ENCODE measurements at regions not wholly inside any gene's neighbourhood (a gene's known extent, or its start where the extent isn't known, plus 50 kb on each side); places are given as distances from the start of the nearest gene placed in this dataset.
"Not testable (repeated sequence)": the region's sequence is repeated elsewhere in the genome, so short reads cannot be mapped to it uniquely, and the experiment has no call there.

DNA sequence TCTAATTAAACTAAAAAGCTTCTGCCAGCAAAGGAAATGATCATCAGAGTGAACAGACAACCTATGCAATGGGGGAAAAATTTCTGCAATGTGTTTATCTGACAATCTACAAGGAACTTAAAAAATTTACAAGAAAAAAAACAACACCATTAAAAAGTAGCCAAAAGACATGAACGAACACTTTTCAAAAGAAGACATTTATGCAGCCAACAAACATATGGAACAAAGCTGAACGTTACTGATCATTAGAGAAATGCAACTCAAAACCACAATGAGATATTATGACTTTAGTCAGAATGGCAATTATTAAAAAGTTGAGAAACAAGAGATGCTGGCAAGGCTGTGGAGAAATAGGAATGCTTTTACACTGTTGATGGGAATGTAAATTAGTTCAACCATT is 530.4 kb upstream of the DAB2 start:
- no peak for ATAC-seq
- DNase-seq, result no peak

DNA sequence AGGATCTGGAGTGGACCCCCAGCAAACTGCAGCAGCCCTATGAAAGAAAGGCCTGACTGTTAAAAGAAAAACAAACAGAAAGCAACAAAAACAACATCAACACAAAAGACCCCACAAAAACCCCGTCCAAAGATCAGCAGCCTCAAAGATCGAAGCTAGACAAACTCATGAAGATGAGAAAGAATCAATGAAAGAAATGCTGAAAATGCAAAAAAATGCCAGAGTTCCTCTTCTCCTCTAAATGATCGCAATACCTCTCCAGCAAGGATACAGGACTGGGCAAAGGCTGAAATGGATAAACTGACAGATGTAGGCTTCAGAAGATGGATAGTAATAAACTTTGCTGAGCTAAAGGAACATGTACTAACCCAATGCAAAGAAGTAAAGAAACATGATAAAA is 526.3 kb upstream of the DAB2 start:
- ATAC-seq (no peak), DNase-seq (no peak)

DNA sequence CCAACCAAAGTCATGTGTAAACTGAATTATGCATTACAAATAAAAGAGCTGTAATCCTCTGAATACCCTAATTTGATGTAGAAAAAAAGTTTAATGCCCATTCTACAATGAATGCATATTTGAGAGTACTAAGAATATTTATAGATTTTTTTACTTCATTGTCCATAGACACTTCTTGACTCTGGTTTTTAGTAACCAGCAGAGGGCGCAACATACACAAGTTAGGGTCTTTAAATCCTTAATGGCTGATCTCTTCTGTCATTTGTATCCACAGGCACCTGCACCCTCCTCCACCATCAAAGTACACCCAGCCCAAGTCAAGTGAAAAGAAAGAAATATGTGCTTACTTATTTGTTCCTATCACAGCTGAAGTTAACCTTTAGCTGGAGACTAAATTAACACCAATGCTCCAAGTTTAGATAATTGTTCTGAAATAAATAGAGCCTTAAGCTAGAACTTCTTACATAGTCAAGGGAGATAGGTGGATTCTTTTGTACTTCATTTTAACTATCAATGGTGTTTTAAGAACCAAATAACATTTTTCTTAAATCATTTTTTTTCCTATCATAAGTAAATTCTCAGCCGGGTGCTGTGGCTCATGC is 524.2 kb upstream of the DAB2 start:
- DNase-seq, result peak; percentile 52
- ATAC-seq, result peak; percentile 68

DNA sequence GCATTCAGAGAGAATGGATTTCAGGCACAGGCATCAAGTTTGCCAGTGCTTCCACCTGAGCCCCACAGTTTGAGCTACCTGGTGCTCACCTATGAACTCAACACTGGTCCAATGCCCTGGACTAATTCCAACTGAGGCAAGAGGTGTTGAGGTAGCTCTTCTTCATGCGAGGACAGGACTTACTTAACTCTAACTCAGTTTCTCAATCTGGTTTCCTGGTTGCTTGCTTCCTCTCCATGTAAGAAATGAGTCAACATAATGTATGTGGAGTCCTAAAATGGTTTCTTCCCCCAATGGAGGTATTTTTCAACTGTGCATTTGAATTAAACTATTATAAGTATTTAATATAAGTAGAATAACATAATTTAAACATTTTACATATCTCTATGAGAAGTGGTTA is 523.6 kb upstream of the DAB2 start:
- DNase-seq (no peak), ATAC-seq (no peak)

DNA sequence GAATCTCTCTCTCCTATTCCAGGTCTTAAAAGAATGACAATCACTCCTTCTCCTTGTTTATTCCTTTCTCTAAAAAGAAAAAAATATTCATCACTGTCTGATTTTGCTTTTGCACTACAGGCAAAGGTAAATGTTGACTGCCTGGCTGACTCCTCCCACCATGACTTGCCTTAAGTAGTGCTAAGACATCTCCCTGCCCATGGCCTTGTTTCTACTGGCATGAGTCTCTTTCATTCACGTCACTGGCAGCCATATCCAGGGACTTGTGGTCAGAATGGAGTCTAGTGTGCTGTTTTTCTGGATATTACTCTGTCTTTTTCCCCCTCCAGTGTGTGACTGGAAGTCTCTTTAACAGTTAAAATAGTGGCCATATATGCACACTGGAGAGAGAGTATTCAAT is 522.9 kb upstream of the DAB2 start:
- DNase-seq (no peak), ATAC-seq (no peak)

DNA sequence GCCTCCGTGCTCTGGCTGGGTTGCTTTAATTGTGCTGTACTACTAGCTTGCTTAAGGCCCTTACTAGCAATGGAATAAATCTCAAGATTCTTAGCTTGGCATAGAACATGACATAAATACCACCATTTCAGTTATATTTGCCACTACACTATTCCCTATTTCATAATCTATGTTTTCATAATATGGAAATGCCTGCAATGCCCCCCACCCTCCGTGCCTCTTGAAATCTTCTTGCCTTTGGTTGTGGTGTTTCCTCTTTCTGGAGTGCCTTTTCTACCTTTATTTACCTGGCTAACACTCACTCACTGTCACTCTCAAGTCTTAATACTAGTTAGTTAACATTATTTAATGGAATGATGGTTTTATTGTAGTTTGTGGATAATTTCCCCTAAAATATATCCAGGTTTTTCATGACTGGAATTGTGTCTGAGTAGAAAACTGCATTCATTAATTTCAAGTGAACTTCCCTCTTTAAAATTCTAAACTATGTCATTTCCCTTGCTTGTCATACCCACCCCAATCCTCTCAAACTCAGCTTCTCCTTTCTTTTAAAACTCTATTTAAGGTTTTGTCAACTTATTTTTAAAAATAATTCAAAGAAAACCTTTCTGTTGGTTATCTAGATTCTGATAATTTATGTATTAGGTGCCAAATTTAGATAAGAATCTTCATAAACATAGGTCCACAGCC is 521.7 kb upstream of the DAB2 start:
- no peak for ATAC-seq
- no peak for DNase-seq

DNA sequence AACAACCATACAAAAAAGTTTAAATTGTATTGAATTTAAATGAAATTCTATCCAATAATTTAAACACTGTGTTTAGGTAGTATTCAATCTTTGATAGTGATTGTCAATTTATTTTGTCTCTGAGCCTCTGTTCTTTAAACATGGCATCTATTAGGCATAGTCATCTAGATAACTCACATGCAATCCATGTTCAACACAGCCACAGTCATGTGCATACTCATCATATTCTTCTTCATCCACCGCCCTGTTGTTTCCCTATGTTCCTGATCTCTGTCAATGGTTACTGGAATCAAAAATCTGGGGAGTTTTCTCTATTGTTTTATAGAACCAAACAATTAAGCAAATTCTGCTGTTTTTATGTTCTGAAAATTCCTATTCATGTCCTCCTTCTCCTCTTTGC is 521.1 kb upstream of the DAB2 start:
- ATAC-seq (no peak), DNase-seq (no peak)

DNA sequence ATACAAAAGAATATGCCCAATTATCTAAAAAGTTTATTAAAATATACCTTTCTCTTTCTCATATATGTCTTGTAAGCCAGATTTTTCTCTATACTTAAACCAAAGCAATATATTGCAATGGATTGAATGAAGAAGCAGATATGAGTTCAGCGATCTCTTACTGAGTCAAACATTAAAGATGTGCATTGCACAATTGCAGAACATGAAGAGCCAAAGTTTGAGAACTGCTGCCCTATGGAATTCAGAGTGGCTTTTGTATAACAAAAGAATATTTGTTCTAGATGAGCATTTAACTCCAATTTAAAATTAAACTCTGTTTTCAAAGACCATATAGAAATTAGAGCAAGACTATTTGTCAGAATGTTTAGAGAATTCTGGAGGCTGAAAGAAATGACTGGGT is 519.0 kb upstream of the DAB2 start:
- no peak for DNase-seq
- ATAC-seq, result no peak

DNA sequence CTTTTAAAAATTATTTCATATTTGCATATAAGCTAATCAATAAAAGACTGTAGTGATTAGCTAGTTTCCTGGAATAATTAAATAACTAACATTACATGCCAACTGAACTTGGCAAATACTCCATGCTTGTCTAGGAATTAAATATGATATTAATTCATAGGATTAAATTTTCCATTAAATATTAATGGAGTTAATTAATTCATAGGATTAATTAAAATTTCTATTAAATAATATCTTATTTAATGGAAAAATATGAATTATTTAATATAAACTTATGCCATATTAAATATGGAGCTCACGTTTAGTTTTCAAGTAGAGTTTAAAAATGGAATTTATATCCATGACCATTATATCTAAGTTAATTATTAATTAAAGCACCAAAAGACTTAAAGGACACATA is 517.8 kb upstream of the DAB2 start:
- DNase-seq, result no peak
- ATAC-seq, result no peak

DNA sequence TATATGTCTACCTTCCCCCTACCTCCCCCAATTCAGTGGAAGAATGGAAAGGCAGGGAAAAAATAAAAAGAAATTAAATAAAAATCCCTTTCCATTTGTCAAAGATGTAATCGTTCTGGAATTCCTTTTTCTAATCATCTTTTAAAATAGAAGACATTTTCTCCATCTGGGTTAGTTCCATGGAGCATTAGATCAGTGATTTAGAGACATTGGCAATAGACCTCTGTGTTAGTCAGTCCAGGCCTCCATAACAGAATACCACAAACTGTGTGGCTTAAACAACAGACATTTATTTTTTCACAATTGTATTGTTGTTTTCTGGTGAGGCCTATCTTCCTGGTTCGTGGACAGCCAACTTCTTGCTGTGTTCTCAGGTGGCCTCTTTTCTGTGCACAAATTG is 516.6 kb upstream of the DAB2 start:
- DNase-seq, result no peak
- ATAC-seq, result no peak

DNA sequence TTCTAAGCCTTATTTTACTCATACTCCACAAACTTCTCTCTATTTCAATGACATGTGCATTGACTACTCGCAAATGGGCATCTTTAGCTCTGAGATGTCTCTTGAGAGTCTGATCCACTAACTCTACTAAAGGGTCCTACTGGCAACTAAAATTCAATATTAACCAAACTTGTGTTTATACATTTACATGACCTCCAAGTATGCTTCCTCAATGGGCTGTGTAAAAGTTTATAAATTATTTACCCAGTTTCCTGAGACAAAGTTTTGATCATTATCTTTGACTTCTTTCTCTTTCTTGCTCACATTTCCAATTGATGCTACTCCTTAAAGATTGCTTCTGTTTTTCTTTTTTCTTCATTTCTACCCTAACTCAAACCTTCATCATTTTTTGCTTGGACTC is 510.1 kb upstream of the DAB2 start:
- ATAC-seq (no peak), DNase-seq (no peak)

DNA sequence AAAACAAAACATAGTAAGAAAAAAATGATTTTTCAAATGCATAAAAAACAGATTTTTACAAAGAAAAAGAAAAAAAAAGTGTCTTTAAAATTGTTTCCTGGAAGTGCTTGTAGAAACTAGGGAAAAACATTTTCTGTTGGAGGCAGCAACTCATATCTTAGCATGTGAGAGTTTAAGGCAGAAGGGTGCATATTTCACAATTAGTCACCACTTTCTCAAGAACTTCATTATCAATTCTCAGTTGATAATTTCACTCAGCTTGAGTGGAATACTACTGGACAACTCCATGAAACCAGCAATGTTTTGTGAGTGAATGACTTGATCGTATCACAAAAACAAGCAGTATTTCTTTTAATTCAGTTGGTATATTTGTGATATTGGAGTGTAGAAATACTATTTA is 508.3 kb upstream of the DAB2 start:
- DNase-seq (no peak), ATAC-seq (no peak)

DNA sequence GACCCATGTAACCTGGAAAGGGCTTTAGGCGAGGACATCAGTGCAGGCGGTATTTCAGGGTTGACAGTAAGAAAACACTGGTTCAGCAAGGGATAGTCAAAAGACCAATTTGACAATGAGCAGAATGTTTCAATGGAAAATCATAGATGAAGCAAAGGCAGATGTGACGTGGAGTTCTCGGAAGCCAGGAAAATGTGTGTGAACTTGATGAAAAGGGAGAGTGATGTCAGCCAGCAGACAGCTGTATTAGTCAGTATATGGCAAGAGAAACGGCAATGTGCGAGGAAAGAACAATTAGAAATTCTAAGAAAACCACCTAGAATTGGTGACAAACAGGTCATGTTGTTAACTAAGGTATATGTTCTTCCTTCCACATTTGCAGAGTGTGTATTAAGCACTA is 503.9 kb upstream of the DAB2 start:
- DNase-seq, result no peak
- no peak for ATAC-seq

DNA sequence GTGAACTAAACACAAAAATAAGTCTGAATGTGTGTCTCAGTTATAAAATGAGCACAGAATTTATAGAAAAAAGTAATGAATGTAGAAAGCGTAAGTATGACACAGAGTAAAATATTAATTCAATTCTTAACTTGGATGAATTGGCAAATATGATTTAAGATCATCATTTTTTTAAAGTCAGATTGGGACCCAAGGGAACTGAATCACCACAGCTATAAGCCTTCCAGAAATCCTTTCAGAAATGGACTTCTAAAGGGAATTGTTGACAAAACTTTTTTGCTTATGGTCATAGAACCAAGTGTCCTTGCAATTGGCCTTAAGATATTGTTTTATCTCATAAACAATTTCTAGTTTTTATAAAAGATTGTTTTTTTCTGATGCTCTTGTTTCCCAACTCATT is 495.1 kb upstream of the DAB2 start:
- ATAC-seq, result no peak
- no peak for DNase-seq

DNA sequence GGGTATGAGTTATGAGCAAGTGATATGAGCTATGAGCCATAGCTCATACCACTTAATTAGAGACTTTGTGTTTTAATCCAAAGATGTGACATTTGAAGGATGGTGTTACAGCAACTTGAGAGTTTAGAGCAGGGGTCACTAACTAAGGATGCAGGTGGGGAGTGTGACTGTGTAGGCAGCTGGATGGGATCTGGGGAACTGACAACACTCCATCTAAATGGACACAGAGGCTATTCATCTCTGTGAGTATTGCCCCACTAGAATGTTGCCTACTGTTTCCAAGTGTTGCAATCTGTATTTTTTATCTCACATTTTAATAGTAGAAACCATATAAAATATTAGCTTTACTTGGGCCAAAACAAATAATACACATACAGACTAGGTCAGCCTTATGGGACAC is 488.1 kb upstream of the DAB2 start:
- ATAC-seq (no peak), DNase-seq (no peak)

DNA sequence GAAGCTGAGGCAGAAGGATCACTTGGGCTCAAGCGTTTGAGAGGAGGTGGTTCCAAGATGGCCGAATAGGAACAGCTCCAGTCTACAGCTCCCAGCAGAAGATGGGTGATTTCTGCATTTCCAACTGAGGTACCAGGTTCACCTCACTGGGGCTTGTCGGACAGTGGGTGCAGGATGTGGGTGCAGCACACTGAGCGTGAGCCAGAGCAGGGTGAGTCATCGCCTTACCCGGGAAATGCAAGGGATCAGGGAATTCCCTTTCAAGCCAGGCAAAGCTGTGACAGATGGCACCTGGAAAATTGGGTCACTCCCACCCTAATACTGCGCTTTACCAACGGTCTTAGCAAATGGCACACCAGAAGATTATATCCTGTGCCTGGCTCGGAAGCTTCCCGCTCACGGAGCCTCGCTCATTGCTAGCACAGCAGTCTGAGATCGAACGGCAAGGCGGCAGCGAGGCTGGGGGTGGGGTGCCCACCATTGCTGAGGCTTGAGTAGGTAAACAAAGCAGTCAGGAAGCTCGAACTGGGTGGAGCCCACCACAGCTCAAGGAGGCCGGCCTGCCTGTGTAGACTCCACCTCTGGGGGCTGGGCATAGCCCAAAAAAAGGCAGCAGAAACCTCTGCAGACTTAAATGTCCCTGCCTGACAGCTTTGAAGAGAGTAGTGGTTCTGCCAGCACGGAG is 482.6 kb upstream of the DAB2 start:
- not testable (repeated sequence) for ATAC-seq

DNA sequence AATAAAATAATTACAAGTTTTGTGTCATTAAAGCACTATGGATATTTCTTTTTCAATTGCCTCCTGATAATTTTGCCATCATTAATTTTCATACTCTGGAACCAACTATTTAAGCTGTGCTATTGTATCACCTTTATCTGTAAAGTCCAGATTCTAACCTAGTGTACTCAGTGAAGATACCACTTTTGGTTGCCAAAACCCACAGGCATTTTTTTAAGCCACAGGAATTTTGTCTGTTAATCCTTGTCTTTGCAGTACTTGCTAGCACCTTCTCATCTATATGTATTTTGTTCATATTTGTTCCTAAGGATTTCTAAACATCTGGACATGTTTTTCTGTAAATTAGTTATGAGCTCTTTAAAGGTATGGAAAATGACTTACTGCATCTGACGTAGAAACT is 481.4 kb upstream of the DAB2 start:
- DNase-seq (no peak), ATAC-seq (no peak)

More for the DNA sequence above, 482.6 kb upstream of the DAB2 start:
- not testable (repeated sequence) for DNase-seq

DNA sequence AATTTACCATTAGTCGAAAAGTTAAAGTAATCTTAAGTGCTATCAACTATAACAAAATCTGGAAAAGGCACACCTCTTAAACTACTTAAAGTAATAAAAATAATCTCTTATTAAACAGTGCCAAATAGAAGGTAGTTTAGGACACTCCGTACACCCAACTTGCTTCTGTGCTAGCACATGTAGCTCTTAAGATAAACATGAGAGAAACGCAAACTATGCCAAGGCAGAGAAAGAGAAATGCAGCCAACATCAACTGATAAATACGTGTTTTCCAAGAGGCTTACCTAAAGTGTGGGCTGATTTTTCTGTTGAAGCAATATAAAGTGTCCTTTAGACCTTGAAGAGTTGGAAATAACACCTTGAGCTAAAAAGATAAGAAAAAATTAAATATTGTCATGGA is 480.6 kb upstream of the DAB2 start:
- DNase-seq (no peak), ATAC-seq (no peak)

DNA sequence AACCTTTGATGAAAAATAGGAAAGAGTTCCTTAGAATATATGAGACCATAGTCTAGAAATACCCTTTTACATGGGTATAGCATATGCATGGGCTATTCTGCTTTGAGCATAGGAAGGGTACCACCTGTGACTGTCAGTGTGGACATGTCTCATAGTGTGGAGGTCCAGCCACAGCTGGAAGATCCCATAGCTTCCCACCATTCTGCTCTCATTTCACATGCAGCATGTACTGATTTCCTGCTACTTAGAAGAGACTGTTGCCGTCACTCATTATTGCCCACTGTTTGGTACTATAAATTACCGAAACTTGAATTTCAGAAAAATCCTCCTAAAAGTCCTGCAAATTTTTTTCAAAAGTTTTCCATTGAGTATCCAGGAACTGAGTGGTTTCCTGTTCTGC is 477.8 kb upstream of the DAB2 start:
- DNase-seq, result no peak

DNA sequence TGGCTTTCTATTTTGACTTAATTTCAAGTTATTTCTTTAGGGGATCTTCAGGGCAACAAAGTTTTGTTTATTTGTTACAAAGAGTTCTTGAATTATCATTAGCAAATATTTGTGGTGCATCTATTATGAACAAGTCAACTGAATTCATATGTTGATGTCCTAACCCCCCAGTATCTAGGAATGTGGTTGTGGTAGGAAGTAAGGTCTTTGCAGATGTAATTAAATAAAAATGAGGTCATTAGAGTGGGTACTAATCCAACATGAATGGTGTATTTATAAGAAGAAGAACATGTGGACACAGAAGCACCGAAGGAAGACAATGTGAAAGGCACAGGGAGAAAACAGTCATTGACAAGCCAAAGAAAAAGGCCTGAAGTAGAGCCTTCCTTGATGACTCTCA is 474.0 kb upstream of the DAB2 start:
- ATAC-seq (no peak), DNase-seq (no peak)

More for the DNA sequence above, 477.8 kb upstream of the DAB2 start:
- no peak for ATAC-seq

DNA sequence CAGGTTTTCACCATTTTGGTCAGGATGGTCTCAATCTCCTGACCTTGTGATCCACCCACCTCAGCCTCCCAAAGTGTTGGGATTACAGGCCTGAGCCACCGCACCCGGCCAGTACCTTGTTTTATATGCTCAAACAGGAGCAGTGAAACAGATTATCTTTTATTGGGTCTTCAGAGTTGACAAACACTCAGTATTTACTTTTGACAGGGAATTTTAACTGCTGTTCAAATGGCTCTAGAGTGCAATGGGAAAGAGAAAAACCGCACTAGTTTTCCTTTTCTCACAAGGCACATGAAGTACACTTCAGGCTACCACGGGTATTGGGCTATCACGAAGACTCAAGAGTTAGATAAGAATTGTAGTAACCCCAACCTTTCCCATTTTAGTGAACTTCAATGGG is 471.9 kb upstream of the DAB2 start:
- ATAC-seq, result no peak
- DNase-seq, result no peak

DNA sequence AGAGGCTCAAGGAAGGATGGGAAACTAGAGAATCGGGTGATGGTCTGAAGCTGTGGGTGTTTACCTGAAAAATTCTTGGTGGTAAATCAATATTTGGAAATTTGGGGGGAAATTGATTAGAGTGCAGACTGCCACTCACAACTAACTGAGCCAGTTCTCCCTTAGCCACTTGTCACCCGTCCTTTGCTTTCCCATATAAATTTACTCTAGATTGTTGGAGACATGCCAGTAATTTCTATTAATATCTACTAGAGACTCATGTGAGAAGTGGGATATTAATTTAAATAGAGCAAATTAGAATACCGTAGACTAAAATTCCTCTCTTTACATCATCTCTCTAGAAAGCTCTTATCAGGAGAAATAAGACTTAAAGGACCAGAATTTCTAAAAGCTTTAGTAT is 471.3 kb upstream of the DAB2 start:
- DNase-seq (no peak), ATAC-seq (no peak)

DNA sequence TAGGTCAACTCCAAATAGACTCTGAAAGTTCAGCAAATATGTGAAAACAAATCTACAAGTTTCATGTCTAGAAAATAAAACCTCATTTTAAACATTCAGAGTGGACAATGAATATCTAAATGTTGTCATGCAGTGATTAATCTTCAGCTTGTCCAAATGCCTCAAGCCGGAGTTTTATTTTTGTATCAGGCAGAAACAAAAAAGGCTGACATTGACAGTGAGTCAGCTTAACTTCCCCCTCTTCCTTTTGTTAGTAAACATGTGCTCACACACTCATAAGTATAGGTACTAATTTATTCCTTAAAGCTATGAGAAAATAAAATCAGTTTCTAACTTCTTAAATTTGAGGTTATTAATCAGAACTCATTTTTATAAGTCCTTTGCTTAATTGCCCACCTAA is 467.9 kb upstream of the DAB2 start:
- ATAC-seq (no peak), DNase-seq (no peak)

DNA sequence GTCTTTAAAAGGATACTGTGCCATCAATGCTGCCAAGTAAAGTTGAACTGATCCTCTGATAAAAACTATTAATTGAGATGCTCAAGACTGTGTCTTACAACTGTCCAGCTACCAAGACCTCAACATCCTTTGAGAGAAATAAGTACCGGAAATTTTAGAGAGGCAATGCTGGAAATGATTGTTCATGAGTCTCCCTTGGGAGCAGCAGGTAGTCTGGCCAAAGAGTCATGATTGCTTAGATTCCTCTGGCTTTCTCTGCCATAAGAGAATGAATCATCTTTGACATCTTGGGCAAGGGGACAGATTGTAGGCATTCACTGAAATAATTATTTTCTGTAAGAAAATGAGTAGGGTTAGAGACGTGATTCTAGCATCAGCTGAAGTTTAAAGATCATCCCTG is 466.6 kb upstream of the DAB2 start:
- DNase-seq, result no peak
- ATAC-seq, result no peak
